Fibroblast of skin of scalp (primary cell): ENCODE measurements at regions not wholly inside any gene's neighbourhood (a gene's known extent, or its start where the extent isn't known, plus 50 kb on each side); places are given as distances from the start of the nearest gene placed in this dataset.

Source experiments
- DNase-seq: peaks from one replicate; pipeline ENCODE4 v3.0.0-alpha.2; 2013

GRCh38 chr5:164354139-164354751 is 848.8 kb downstream of the MAT2B start:
- DNase-seq = no peak

GRCh38 chr5:164355267-164355830 is 849.9 kb downstream of the MAT2B start:
- DNase-seq = no peak

- no peak for DNase-seq
Observed at GRCh38 chr5:164356790-164357189, 851.4 kb downstream of the MAT2B start.

DNA sequence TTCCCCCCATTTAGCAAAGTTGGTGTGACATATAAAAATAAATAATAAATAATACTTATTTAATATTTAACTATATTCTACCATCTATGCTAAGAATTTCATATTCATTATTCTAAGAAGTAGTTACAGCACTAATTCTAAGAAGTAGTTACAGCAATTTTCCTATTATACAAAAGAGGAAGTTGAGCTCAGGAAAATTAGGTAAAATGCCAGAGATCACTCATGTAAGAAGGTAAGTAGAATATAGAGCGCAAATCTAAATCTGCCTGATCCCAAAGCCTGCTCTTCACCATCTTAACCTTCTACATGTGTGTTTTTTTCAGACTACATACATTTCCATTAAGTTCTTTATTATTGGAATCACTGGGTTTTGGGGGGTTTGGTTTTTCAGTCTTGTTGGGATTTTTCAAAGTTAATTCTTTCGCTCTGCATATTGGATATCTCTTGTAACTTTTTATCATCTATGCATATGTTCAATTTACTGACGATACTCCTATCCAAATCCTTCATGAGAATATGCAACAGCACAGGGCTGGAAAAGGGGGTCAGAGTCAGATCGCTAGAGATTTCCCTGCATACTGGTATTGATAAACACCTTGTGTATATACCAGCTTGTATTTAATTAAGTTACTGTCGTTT is 852.1 kb downstream of the MAT2B start:
- DNase-seq = no peak

GRCh38 chr5:164358531-164359259 is 853.3 kb downstream of the MAT2B start:
- DNase-seq = peak; percentile 87

- peak; percentile 70 for DNase-seq
Observed at GRCh38 chr5:164359260-164360255, 854.1 kb downstream of the MAT2B start.

DNA sequence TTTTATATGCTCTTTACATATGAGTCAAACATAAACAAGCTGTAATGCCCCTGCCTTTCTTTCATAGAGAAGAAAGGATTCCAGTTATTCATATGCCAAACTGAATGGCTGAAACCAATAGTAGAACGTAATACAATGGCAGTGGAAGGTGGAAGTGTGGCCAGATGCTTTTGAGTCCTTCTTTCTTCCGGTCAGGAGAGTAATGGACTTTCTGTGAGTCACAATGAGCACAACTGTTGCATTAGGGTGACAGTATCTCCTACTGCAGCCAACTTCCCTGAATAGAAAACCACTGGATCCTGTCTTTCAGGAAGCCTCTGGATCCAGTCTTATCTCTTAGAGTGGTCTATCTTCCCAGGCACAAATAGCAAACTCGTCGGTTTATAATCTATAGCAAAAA is 855.2 kb downstream of the MAT2B start:
- peak; percentile 40 for DNase-seq

DNA sequence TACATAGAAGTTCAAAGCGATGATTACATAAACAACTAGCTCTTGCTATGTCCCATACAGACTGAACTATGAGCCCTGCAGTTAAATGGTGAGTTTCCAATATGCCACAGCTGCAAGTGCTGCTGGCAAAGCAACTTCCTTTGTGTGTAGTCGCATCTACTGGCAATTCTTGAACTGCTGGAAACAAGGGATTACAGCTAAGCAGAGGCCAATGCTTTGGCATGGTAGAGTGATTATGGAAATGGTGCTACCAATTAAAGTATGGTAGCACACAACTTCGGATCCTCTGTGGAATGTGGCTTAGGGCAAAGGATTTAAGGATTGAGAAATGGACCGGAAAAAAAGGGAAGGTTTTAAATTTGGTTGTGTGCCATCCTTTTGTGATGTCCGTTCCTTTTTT is 856.6 kb downstream of the MAT2B start:
- DNase-seq = no peak

GRCh38 chr5:164362835-164363234 is 857.4 kb downstream of the MAT2B start:
- DNase-seq = no peak

- no peak for DNase-seq
Observed at GRCh38 chr5:164364237-164365208, 859.1 kb downstream of the MAT2B start.

- no peak for DNase-seq
Observed at GRCh38 chr5:164370841-164371240, 865.4 kb downstream of the MAT2B start.

GRCh38 chr5:164372892-164373291 is 867.5 kb downstream of the MAT2B start:
- no peak for DNase-seq

GRCh38 chr5:164373876-164374275 is 868.5 kb downstream of the MAT2B start:
- no peak for DNase-seq

- no peak for DNase-seq
Observed at GRCh38 chr5:164375051-164375450, 869.6 kb downstream of the MAT2B start.

GRCh38 chr5:164376843-164377242 is 871.4 kb downstream of the MAT2B start:
- DNase-seq = no peak

DNA sequence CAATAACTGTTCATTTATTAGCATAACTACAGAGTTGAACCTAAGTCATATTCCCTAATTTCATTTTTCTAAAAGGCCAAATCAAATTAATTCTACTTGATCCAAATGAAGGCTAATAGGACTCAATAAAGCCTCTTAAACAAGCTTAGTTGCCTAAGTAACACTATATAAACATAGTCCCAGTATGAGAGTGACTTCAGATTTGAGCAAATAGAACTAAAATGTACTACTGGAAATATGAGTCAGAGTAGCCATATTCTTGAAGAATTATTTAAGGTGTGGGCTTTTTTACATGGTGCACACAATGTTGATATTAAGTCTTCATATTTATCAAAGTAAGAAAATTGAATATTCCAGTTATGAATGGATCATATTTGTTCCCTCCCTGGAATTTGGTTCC is 872.3 kb downstream of the MAT2B start:
- DNase-seq = no peak

- DNase-seq = no peak
Observed at GRCh38 chr5:164383662-164384061, 878.2 kb downstream of the MAT2B start.

DNA sequence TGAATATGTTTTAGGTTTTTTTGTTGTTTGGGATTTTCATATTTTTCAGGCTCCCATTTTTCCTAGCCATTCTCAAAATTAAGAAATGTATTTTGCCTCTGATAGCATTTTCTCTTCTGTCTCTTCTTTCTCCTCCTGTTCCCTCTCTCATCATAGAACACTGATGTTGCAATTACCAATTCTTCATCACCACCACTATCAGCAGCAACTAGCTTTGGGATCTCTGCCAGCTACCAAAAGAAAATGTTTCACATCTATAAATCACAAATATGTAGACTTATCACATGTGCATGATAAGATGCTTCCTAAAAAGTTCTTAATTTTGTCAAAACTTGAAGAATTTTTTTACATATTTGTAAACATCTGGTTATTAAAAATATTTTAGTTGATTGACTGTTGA is 887.1 kb downstream of the MAT2B start:
- DNase-seq = no peak

GRCh38 chr5:164394686-164395194 is 889.3 kb downstream of the MAT2B start:
- no peak for DNase-seq

DNA sequence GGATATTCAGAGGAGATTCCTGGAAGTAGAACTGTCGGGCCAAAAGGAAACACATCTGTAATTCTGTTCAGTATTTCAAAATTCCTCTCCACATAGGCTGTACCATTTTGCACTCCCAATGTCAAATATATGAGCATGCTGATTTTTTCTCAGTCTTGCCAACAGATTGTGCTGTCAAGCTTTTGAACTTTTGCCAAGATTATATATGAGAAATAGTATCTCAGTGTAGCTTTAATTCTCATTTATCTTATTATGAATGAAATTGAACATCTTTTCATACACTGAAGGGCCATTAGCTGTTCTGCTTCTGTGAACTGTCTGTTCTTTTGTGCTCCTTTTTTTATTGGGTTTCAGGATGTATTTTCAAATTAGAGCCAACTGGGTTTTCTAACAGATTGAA is 907.1 kb downstream of the MAT2B start:
- DNase-seq = no peak

- DNase-seq = no peak
Observed at GRCh38 chr5:164420161-164420560, 914.7 kb downstream of the MAT2B start.
